C4-2B (cell line): ENCODE measurements at regions not wholly inside any gene's neighbourhood (a gene's known extent, or its start where the extent isn't known, plus 50 kb on each side); places are given as distances from the start of the nearest gene placed in this dataset.
"Not testable (repeated sequence)": the region's sequence is repeated elsewhere in the genome, so short reads cannot be mapped to it uniquely, and the experiment has no call there.

Experiments used
- ZFX ChIP-seq: fragments of 450-650 bp; IDR thresholded peaks from 2 replicates; pipeline ENCODE4 v1.6.1; 2017
- TF ChIP-seq, protein P1 (sequence below): fragments of 450-650 bp; conservative IDR thresholded peaks from 2 replicates; pipeline ENCODE4 v1.5.1; 2017; ENCODE audit warnings: mild to moderate bottlenecking

GRCh38 chr14:71771421-71771820 is 160.8 kb upstream of the RGS6 start:
- TF ChIP-seq, protein P1, sequence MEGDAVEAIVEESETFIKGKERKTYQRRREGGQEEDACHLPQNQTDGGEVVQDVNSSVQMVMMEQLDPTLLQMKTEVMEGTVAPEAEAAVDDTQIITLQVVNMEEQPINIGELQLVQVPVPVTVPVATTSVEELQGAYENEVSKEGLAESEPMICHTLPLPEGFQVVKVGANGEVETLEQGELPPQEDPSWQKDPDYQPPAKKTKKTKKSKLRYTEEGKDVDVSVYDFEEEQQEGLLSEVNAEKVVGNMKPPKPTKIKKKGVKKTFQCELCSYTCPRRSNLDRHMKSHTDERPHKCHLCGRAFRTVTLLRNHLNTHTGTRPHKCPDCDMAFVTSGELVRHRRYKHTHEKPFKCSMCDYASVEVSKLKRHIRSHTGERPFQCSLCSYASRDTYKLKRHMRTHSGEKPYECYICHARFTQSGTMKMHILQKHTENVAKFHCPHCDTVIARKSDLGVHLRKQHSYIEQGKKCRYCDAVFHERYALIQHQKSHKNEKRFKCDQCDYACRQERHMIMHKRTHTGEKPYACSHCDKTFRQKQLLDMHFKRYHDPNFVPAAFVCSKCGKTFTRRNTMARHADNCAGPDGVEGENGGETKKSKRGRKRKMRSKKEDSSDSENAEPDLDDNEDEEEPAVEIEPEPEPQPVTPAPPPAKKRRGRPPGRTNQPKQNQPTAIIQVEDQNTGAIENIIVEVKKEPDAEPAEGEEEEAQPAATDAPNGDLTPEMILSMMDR, result not testable (repeated sequence)
- TF ChIP-seq ZFX, result not testable (repeated sequence)
